ENCODE measurements at regions not wholly inside any gene's neighbourhood (a gene's known extent, or its start where the extent isn't known, plus 50 kb on each side); places are given as distances from the start of the nearest gene placed in this dataset.
"Not testable (repeated sequence)": the region's sequence is repeated elsewhere in the genome, so short reads cannot be mapped to it uniquely, and the experiment has no call there.

DNA sequence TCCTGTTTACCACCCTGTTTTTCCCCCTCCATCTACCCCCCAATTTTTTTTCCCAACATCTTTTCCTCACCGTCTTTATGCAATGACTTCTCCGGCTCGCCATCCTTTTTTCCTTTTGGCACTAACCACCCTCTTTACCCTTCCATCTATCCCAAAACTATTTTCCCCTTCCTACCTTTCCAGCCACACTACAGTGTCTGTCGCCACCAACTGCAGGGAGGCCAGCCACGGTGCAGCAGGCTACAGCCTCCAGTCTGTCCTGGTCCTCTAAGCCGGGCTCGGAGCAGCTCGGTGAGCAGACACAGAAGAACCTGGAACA lies 108.5 kb upstream of the TPTE start:
- TF ChIP-seq, protein P1, sequence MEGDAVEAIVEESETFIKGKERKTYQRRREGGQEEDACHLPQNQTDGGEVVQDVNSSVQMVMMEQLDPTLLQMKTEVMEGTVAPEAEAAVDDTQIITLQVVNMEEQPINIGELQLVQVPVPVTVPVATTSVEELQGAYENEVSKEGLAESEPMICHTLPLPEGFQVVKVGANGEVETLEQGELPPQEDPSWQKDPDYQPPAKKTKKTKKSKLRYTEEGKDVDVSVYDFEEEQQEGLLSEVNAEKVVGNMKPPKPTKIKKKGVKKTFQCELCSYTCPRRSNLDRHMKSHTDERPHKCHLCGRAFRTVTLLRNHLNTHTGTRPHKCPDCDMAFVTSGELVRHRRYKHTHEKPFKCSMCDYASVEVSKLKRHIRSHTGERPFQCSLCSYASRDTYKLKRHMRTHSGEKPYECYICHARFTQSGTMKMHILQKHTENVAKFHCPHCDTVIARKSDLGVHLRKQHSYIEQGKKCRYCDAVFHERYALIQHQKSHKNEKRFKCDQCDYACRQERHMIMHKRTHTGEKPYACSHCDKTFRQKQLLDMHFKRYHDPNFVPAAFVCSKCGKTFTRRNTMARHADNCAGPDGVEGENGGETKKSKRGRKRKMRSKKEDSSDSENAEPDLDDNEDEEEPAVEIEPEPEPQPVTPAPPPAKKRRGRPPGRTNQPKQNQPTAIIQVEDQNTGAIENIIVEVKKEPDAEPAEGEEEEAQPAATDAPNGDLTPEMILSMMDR (IDR thresholded peaks at IDR 0.05) = not testable (repeated sequence)
- not testable (repeated sequence) for TF ChIP-seq POLR2A (IDR thresholded peaks at IDR 0.05)

Measured in heart left ventricle (tissue), 13 donors.